Ovary (tissue), 3 donors: ENCODE measurements at regions not wholly inside any gene's neighbourhood (a gene's known extent, or its start where the extent isn't known, plus 50 kb on each side); places are given as distances from the start of the nearest gene placed in this dataset.

ENCODE experiments used
- CTCF ChIP-seq, 3 donors: fragments of 450-650 bp in 2 of 3; fragments of 200-600 bp in 1 of 3; IDR thresholded peaks; one replicate each; pipeline versions ENCODE4 v1.5.1 to v1.8.0; 2016 to 2022; ENCODE audit warnings: antibody characterized with exemption in 3 of 3, mild to moderate bottlenecking in 1 of 3
- EP300 ChIP-seq: sonication (generic); formaldehyde crosslinking; IDR thresholded peaks from one replicate; pipeline ENCODE4 v1.6.1; 2017; ENCODE audit warnings: antibody characterized with exemption
- POLR2A ChIP-seq: fragments of 450-650 bp; IDR thresholded peaks from one replicate; pipeline ENCODE4 v1.6.1; 2017; ENCODE audit warnings: antibody characterized with exemption, mild to moderate bottlenecking, moderate library complexity
- donor health status: DM: no; HTN: no; CAD: no.

GRCh38 chr11:28924004-28924403, 815.8 kb downstream of the METTL15 start:
- TF ChIP-seq CTCF (IDR thresholded peaks at IDR 0.05) (no peak), POLR2A (no peak), EP300 (no peak)
